ENCODE measurements at regions not wholly inside any gene's neighbourhood (a gene's known extent, or its start where the extent isn't known, plus 50 kb on each side); places are given as distances from the start of the nearest gene placed in this dataset.

- no peak for DNase-seq
These were observed 231.0 kb upstream of the ADGRL2 start for GRCh38 chr1:81569761-81570160.

GRCh38 chr1:81563632-81564031 is 237.1 kb upstream of the ADGRL2 start:
- DNase-seq, result no peak

DNA sequence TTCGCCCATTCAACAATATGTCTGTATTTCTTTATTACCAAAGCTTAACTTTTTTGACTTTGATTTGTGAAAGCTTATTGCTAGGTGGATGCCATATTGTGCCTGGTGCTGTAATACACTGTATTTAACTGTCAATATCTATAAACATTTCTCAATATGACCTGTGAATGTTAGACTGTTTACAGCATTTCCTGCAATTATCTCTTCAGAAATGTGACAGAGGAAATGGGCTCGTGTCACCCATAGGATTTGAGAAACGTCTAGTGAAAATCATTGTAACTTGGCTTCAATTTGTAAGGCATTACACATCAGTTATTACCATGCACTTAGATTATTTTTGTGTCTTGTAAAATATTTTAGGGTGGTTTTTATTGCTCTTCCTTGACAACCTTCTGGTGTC is 237.8 kb upstream of the ADGRL2 start:
- no peak for DNase-seq

DNA sequence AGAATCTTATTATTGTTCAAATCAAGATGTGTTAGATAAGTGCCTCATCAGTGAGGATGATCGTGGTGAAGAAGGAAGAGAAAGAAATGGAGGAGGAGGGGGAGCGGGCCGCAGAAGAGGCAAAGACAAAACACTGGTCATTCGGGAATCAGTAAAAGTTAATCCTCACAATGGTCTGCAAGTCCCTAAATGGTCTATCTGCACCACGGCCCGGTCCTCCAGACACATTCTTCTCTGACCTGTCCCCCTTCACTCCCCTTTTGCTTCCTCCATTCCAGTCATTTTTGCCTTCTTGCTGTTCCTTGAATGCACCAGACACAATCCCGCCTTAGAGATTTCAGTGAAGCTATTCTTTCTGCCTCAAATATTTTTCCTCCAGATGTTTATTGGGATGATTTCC is 240.1 kb upstream of the ADGRL2 start:
- DNase-seq, result no peak

DNA sequence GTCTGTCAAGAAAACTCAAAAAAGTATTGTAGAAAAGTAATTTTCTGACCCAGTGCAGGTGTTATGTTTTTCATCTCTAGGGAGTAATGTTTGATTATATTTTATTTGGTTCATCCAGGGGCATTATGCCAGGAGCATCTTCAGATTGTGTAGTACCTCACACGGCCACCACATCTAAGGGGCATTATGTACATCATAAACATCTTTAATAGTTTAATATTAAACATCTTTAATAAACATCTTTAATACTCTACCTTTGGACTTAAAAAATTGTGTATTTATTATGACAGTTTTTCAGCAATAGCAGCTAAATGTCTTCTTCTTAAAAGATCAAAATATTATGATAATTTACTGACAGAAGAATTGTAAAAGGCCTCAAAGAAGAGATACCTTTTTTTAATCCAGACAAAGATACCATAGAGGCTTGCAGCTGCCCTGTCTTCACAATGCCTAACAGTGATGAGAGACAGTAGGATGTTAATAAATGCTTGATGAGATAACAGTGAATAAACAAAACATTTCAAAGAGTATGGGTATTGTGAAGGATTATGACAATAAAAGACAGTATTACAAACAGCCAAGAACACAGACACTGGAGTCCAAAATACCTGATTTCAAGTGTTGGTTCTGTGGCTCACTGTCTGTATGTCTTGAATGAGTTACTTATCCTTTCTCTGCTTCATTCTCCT is 240.9 kb upstream of the ADGRL2 start:
- no peak for DNase-seq

- no peak for DNase-seq
These were observed 242.2 kb upstream of the ADGRL2 start for GRCh38 chr1:81558291-81559076.

GRCh38 chr1:81556968-81557367 is 243.8 kb upstream of the ADGRL2 start:
- DNase-seq, result no peak

- no peak for DNase-seq
These were observed 246.2 kb upstream of the ADGRL2 start for GRCh38 chr1:81554534-81554933.

DNA sequence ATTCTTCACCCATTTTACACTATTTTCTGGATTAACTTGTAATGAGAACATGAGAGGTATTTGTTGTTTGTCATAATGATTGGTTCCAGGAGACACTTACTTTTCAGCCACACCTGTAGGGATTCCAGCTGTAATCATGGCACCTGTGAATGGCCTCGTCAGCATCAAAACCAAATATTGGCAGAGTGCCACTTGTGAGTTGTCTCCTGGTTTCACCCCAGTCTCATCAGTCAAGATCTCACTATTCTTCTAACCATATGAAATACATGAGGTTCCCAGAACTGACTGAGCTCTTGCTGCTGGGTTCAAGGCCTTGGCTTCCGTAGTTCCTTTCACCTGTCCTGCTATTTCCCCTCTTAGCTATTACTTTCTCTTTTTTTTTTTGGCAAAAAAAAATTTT is 246.6 kb upstream of the ADGRL2 start:
- peak in 1 of 2 experiments; percentile 2 for DNase-seq

GRCh38 chr1:81553503-81553902 is 247.2 kb upstream of the ADGRL2 start:
- no peak for DNase-seq

DNA sequence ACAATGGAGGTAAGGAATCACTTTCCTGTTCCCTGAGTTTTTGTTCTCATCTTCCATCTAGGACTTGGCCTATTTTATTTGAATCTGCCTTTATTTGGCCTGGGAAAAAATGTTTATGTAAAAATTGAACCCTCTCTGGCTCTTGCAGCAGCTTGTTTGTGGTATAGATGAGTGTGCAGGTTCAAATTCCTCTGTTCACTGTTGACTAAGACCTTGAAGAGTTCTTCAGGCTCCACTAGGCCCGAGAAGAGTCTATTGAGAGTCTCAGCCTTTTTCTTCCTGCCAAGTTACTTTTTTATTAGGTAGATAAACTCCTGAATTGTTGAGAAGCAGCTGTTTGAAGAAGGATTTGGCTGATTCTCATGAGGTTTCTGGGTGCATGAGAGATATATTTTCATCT is 248.8 kb upstream of the ADGRL2 start:
- DNase-seq, result no peak

DNA sequence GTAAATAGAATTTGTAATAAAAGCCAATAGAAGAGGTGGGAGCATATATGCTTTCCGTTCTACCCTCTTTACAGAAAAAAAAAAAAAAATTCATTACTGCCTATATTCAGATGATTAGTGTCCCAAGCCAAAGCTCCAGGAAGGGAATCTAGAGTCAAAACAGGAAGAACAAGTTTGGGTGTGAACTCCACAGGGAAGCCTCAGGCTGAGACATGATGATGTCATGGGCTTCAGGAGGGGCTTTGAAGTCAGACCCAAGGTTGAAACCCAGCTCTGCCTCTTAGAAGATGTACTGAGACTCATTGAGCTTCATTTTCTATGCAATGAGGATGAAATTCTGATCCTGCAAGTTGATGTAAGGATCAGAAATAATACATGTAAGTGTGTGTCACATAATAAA is 250.0 kb upstream of the ADGRL2 start:
- DNase-seq, result no peak

GRCh38 chr1:81549588-81550127 is 251.1 kb upstream of the ADGRL2 start:
- peak in 1 of 2 experiments; percentile 15 for DNase-seq

DNA sequence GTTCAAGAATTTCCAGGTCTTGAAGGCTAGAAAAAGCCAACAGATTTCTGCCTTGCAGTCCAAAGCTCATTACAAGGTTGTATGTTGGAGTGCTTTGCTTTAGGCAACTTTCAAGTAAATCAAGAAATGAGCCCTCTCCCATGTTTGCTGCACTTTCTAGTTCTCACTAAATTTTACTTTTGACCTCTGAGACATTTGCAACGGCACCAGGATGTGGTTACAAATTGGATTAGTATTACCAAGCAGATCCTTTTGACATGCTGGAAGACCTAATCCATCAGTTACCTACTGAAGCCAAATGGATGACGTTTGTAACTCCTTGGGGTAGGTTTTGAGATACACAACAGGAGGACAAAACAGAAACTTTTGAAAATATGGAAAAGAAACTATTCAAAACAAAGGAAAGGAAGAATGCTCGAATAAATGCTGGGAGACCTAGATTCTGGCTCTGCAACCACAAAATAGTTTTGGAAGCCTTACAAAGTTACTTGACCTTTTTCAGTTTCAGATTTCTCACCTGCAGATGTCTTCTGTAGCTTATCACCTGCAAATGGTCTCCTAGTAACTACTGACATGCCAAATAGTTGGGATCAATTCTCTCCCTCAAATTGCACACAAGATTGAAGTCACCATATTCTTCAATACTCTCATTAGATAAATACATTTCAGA is 251.7 kb upstream of the ADGRL2 start:
- DNase-seq, result no peak

DNA sequence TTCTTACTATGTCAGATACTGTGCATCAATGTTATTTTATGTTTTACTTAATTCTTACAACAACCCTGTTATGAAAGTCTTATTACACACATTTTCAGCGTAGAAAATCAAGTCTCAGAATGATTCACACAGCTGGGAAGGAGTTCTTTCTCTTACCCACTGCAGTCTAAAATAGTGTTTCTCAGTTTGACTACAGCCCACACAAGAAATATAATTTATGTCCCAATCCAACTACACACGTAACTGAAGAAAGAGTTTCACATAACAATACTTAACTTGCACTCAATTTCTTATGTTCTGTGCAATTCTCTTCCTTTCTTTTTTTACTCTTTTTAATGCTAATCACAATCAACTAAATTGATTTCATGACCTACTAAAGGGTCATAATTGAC is 252.8 kb upstream of the ADGRL2 start:
- no peak for DNase-seq

DNA sequence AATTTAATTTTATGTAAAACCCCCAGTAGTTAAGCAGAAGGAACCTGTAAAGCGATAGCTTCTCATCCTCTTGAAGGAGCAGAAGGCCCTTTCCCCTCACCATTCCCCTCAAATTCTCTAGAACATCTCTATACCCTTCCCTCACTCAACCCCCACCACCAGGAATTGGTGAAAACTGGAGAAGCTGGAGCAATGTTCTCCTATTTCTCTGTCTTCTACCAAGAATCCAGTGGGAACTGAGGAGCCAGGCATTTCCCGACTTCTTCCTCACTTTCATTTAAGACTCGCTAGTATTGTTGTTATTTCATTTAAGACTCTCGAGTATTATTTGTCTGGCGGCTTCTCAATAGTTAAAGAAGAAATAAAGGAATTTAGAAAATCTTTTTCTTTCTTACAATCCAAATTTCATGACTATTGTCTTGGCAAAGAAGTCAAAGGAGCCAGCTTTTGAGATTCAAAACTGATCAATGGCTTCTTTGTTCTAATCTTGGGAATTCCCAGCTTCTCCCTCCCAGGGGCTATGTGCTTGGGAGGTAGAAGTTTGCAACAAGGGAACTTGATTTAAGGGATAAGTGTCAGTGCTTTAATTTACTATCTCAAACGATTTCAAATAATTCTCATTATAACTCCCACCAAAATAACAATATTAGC is 253.3 kb upstream of the ADGRL2 start:
- DNase-seq, result no peak

- no peak for DNase-seq
These were observed 255.0 kb upstream of the ADGRL2 start for GRCh38 chr1:81545734-81546133.

- DNase-seq, result no peak
These were observed 257.0 kb upstream of the ADGRL2 start for GRCh38 chr1:81543764-81544163.

DNA sequence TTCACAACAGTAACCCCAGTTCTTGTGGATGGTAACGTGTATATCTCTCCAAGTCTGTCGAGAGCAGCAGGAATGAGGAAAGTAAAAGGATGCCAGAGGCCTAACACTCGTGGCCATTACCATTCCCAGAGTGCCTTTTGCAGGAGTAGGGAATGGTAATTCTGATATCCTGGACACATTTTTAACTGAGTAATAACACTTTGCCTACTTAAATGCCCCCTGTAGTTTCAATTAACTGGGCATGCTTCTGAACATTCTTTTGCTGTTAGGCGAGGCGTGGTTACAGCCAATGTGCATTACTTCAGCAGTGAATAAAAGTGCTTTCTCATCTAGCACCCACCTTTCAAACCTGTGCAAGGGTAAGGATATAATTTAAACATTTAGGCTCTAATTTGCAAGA is 258.5 kb upstream of the ADGRL2 start:
- no peak for DNase-seq

DNA sequence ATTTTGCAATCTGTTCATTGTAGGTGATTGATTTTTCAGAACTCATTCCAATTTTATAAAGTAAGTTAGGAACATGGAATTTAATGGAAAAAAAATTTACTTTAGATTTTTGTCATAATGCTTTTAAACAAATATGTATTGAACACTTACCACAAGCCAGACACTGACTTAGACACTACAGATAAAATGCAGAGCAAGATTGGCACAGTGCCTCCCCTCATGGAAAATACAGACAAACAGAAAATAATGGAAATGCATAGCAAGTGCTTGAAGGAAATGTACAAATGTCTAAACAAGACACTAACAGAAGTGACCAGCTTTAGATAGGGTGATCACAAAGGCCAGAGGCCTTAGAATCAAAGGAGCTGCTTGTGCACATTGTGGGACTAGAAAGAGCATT is 260.5 kb upstream of the ADGRL2 start:
- DNase-seq, result no peak

DNA sequence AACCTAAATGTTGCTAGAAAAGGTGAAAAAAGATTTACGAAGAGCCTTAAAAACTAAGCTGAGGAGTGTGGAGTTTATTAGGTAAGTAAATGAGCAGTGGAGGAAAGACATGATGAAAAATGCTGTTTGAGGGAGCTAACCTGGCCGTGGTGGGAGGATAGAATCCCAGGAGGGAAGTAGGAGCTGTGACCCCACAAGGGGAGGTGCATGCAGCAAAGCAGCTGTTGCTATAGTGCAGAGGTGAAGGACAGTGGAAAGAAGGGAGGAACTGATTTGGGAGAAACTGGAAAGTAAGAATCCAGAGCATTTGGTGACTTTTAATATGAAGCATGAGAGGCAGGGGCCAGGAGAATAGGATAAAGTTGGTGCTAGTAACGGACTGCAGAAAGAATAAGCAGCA is 271.7 kb upstream of the ADGRL2 start:
- DNase-seq, result no peak

- no peak for DNase-seq
These were observed 275.6 kb upstream of the ADGRL2 start for GRCh38 chr1:81525085-81525484.

DNA sequence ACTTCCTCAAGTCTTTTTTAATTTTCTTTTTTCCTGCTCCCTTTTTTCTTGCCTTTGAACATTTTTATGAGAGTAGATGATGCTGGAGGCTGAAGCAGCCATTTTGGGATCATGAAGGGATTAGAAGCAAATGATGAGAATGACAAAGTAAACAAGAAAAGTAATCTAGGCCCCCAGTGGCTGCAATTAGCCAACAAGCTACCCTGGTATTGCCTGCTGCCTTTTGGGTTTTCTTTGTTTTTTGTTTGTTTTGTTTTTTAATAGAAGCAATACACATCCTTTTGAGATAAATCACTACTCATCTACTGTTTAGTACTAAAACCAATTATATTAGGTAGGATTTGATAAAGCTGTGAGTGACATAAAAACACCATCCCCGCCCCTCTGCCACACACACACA is 280.7 kb upstream of the ADGRL2 start:
- no peak for DNase-seq
